GM21515 (cell line): ENCODE measurements at regions not wholly inside any gene's neighbourhood (a gene's known extent, or its start where the extent isn't known, plus 50 kb on each side); places are given as distances from the start of the nearest gene placed in this dataset.
A peak's percentile ranks its signal among the peaks of the same experiment; 100 is the strongest.

Source experiments
- ATAC-seq: cut with Tn5 transposase; IDR thresholded peaks from one replicate; pipeline ENCODE4 v1.9.1; 2021; ENCODE audit not compliant: unreplicated experiment

- ATAC-seq, result no peak
Measured at GRCh38 chr4:184310881-184311709, 93.4 kb upstream of the ENPP6 start.

GRCh38 chr4:184310171-184310567 is 92.5 kb upstream of the ENPP6 start:
- no peak for ATAC-seq

DNA sequence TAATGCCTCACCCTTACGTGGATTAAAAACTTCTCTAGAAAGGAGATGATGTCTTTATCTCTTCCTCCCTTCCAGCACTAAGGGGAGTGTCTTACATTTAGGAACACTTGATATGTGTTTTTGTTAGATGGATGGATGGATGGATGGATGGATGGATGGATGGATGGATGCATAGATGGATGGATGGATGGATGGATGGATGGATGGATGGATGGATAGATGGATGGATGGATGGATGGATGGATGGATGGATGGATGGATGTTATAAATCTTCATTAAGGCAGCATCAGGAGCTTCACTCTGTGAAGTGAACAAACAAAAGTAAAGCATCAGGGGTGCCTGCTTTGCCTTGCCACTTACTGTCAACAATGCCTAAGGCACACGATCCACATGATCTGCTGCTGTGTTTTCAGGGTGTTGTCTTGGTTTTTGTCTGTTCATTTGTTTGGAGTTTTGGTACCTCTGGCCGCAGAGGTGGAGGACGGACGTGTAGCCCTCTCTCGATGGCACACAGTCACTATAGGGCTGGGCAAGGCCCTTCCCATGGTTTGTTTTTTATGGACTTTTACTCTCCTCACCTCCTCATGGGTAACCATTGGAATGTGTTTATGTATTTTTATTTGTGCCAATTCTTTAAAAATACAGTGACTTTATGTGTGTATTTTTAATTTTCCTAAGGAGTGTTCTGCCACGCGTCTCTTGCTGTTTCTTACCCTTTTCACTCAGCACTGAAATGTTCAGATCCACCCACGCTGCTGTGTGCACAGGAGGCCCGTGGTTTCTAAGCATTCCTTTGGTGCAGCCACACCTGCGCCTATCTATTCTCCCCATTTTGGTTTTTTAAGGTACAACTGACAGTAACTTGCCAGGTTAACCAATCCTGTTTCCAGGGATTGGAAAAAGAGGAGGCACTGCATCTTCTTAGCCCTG is 91.8 kb upstream of the ENPP6 start:
- no peak for ATAC-seq

- no peak for ATAC-seq
Measured at GRCh38 chr4:184306949-184307348, 89.3 kb upstream of the ENPP6 start.

DNA sequence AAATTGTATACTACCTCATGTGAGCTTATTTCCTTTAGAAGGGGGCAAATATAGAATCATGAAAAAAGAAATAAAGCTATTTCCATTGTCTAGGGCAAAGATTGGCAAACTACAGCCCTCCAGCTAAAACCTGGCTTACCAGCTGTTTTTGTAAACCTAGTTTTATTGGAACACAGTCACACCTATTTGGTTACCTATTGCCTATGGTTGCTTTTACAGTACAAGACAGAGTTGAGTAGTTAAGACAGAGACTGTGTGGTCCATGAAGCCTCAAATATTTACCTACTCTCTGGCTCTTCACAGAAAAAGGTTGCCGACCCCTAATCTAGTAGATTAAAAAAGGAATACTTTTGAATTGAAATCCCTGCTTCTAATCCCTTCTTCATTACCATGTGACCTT is 88.8 kb upstream of the ENPP6 start:
- no peak for ATAC-seq

GRCh38 chr4:184300816-184301215 is 83.1 kb upstream of the ENPP6 start:
- no peak for ATAC-seq

GRCh38 chr4:184298254-184298653 is 80.6 kb upstream of the ENPP6 start:
- no peak for ATAC-seq

DNA sequence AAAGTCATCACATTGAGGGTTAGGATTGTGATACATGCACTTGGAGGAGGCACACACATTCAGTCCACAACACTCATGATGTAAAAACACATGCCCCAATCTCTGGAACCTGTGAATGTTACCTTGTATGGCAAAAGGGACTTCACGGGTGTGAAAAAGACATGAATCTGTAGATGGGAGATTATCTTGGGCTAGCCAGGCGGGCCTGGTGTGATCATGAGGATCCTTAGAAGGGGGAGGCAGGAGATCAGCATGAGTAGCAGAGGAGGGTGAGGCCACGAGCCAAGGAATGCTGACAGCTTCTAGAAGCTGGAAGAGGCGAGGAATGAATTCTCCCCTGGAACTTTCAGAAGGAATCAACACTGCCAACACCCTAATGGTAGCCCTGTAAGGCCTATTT is 77.5 kb upstream of the ENPP6 start:
- no peak for ATAC-seq

DNA sequence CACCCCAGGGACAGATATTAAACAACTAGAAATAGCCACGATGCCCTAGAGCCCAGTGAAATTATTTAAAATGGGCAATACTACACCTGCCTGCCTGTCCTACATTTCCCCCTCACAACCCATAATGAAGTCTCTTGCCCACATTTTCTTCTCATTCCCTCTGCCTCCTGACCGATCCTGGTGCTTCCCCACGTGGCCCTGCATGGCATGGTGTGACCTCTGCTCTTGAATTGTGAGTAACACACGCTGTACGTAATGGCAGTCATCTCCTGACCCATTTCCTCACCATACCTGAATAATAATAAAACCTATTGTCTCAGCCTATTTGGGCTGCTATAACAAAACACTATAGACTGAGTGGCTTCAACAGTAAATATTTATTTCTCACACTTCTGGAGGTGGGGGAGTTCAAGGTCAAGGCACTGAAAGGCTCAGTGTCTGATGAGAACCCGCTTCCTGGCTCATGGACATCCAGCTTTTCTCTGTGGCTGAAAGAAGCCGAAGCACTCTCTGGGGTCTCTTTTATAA is 77.0 kb upstream of the ENPP6 start:
- ATAC-seq, result no peak

- ATAC-seq, result no peak
Measured at GRCh38 chr4:184293552-184293951, 75.9 kb upstream of the ENPP6 start.

DNA sequence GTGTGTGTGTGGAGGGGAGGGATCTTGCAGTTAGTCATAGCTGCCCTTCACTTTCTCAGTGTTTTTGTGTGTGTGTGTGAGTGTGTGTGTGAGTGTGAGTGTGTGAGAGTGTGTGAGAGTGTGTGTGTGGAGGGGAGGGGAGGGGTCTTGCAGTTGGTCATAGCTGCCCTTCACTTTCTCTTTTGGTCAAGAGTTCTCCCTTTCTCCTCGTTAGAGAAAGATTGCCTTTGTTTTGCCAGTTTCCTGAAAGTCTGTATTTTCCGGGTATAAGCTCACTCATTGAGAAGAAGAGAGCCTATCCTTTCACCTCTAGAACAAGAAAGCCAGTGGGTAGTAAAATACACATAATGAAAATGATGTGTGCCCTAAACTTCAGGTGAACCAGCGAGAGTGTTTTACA is 75.2 kb upstream of the ENPP6 start:
- ATAC-seq, result no peak

DNA sequence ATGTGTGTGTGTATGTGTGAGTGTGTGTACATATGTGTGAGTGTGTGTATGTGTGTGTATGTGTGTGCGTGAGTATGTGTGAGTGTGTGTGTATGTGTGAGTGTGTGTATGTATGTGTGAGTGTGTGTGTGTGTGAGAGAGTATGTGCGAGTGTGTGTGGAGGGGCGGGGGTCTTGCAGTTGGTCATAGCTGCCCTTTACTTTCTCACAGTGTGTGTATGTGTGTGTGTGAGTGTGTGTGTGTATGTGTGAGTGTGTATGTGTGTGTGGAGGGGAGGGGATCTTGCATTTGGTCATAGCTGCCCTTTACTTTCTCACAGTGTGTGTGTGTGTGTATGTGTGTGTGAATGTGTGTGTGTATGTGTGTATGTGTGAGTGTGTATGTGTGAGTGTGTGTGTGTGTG is 74.8 kb upstream of the ENPP6 start:
- ATAC-seq, result no peak

- no peak for ATAC-seq
Measured at GRCh38 chr4:184289179-184289535, 71.5 kb upstream of the ENPP6 start.

GRCh38 chr4:184288451-184289178 is 70.9 kb upstream of the ENPP6 start:
- peak; percentile 53 for ATAC-seq

GRCh38 chr4:184287697-184288255 is 70.1 kb upstream of the ENPP6 start:
- no peak for ATAC-seq

DNA sequence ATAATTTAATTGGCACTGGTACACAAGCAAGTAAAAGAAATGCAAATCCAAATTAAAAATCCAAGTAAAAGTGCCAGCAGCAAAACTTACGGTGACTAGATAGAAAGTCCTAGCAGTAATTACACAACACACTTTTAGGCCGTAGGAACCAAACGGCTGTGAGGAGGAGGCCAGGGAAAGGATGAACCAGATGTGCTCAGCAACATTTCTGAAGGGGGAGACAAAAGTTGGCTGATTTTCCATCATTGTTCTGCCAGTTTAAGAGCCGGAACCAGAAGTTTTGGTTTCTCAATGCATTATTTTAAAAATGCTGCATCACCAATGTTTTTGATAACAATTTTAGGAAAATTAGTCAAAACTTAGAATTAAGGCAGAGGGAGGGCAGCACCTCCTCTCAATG is 68.7 kb upstream of the ENPP6 start:
- ATAC-seq, result no peak

- ATAC-seq, result no peak
Measured at GRCh38 chr4:184284742-184285141, 67.1 kb upstream of the ENPP6 start.

GRCh38 chr4:184284336-184284690 is 66.6 kb upstream of the ENPP6 start:
- ATAC-seq, result no peak

DNA sequence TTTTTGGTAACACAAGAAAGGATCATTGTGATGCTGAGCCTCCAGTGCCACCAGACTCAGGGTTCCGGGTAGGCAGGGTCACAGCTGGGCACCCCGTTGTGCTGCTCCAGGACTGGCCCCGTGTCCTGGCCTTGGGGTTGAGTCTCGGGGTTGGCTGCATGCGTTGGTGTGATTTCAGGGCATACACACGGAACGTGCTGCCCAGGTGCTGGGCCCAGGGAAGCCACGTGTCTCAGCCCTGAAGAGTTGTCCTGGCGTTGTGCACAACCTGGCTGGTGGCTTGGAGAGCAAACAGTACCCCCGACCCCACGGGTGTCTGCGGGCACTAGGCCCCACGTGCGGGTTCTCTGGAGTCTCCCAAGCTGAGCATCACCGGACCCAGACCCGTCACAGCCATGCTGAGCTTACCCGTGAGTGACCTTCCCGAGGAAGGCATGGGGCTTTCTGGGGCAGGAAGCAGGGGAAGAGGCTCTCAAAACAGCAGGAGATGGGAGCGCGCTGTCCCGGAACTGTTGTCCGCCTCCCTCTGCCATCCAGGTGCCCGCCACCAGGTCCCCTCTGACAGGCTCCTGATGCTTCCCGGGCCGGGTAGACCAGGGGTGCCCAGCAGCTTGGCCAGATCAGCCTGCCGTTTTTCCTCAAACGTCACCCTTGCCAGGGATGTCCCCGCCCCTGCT is 66.1 kb upstream of the ENPP6 start:
- peak; percentile 1 for ATAC-seq

- peak; percentile 58 for ATAC-seq
Measured at GRCh38 chr4:184282895-184283654, 65.4 kb upstream of the ENPP6 start.
